ENCODE measurements at regions not wholly inside any gene's neighbourhood (a gene's known extent, or its start where the extent isn't known, plus 50 kb on each side); places are given as distances from the start of the nearest gene placed in this dataset.
"Not testable (repeated sequence)": the region's sequence is repeated elsewhere in the genome, so short reads cannot be mapped to it uniquely, and the experiment has no call there.

DNA sequence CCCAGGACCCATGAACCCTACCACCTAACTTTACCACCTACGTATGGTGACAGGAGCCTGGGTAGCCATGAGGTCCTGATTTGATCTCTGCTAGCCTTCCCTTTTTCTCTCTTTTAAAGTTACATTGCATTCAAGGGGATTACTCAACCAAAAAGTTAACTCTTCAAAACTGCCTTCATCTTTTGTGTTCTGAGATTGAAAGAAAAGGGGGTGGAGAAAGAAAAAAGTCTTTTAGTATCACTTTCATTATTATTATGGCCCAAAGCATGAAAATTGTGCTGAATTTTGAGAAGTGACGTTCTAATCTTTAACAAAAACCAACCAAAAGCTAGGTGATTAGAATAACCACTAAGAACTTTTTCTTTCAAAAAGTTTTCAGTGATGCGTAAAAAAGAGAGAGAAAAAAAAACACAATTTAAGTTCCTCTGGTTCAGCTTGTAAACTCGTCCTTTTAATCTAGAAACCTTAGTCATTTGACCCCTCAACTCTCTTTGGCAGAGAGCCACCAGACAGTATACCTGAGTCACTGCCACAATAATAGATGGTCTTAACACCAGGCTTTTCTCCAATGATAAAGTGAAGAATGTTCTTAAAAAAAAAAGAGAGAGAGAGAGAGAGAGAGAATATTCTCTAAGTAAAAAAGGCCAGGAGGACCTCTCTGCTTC lies 347.4 kb upstream of the FGF13 start:
- Mint-ChIP-seq H3K36me3 (ENCODE audit: low read depth) (no peaks in the 10 kb centered on the region), H3K27ac (no peak overlapping the region), H3K4me1 (ENCODE audit: low read depth) (no peaks in the 10 kb centered on the region), H3K4me3 (no peak overlapping the region), H3K9me3 (no peaks in the 10 kb centered on the region), H3K27me3 (no peaks in the 10 kb centered on the region)
- intact Hi-C loops (cut with micrococcal nuclease), result no loop called here

DNA sequence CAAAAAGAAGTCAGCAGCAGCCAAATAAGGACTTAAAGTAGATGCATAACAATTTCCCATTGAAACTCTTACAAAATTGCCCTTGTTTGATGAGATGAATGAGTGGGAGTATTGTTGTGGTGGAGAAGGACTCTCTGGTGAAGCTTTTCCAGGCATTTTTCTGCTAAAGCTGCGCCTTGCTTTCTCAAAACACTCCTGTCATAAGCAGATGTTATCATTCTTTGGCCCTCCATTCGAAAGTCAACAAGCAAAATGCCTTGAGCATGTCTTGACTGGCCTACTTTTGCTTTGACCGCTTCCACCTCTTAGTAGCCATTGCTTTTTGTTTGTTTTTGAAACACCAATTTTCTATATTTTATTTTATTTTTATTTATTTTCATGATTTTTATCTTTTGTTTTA lies 340.9 kb upstream of the FGF13 start:
- intact Hi-C loops (cut with micrococcal nuclease), result no loop called here
- H3K27me3 Mint-ChIP-seq, result no peaks in the 10 kb centered on the region
- H3K4me1 Mint-ChIP-seq (ENCODE audit: low read depth), result no peaks in the 10 kb centered on the region
- no peak overlapping the region for H3K4me3 Mint-ChIP-seq
- no peaks in the 10 kb centered on the region for H3K36me3 Mint-ChIP-seq (ENCODE audit: low read depth)
- no peak overlapping the region for H3K27ac Mint-ChIP-seq
- H3K9me3 Mint-ChIP-seq, result no peaks in the 10 kb centered on the region

DNA sequence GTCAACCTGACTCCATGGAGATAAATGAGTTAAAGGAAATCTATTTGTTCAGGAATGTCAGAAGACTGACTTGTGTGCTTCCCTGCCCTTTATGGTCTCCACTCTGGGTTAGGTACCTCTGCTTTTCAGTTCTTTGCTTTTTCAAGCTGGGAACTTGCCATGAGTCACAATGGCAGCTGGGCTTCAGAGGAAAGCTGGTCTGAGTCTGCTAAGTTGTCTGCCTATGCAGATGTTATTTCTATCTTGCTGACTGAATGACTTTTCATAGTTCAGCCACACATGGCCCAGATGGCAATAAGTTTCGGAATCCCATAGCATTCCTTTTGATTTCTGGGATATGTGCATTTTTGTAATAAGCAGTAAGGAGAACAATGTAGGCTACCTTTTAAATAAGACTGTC lies 337.9 kb upstream of the FGF13 start:
- H3K4me3 Mint-ChIP-seq, result no peak overlapping the region
- H3K27ac Mint-ChIP-seq, result no peak overlapping the region
- no peaks in the 10 kb centered on the region for H3K36me3 Mint-ChIP-seq (ENCODE audit: low read depth)
- H3K27me3 Mint-ChIP-seq, result no peaks in the 10 kb centered on the region
- intact Hi-C loops (cut with micrococcal nuclease), result no loop called here
- peaks cover 11% of the 10 kb centered on the region for H3K9me3 Mint-ChIP-seq
- no peaks in the 10 kb centered on the region for H3K4me1 Mint-ChIP-seq (ENCODE audit: low read depth)

DNA sequence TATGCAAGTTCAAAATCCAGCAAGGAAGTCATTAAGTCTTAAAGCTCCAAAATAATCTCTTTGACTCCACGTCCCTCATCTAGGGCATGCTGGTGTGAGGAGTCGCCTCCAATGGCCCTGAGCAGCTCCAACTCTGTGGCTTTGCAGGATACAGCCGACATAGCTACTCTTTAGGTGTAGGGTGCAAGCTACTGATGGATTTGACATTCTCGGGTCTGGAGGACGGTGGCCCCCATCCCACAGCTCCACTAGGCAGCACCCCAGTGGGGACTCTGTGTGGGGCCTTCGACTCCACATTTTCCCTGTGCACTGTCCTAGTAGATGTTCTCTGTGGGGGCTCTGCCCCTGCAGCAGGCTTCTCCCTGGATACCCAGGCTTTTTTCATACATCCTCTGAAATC lies 333.2 kb upstream of the FGF13 start:
- Mint-ChIP-seq H3K27ac (no peak overlapping the region), H3K27me3 (no peaks in the 10 kb centered on the region), H3K9me3 (peaks cover 11% of the 10 kb centered on the region), H3K36me3 (ENCODE audit: low read depth) (no peaks in the 10 kb centered on the region), H3K4me3 (no peak overlapping the region), H3K4me1 (ENCODE audit: low read depth) (no peaks in the 10 kb centered on the region)
- intact Hi-C loops (cut with micrococcal nuclease), result no loop called here

DNA sequence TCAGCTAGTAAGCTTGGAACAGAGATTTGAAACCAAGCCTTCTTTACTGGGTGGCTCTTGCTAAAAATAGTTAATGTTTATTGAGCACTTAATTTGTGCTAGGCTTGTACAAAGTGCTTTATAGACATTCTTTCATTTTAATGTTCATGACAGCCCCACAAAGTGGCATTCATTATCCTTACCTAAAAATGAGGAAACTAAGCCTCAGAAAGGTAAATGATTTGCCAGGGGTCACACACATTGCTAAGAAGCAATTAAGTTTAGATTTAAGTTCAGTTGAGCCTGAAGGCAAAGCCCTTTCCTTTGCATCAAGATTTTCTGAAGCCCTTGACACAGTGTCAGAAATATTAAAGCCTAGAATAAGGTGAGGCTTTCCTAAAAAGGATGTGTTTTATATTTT lies 327.5 kb upstream of the FGF13 start:
- Mint-ChIP-seq H3K9me3 (peaks cover 9% of the 10 kb centered on the region), H3K4me1 (ENCODE audit: low read depth) (no peaks in the 10 kb centered on the region), H3K36me3 (ENCODE audit: low read depth) (no peaks in the 10 kb centered on the region), H3K27me3 (no peaks in the 10 kb centered on the region), H3K4me3 (no peak overlapping the region), H3K27ac (no peak overlapping the region)
- intact Hi-C loops (cut with micrococcal nuclease), result no loop called here

DNA sequence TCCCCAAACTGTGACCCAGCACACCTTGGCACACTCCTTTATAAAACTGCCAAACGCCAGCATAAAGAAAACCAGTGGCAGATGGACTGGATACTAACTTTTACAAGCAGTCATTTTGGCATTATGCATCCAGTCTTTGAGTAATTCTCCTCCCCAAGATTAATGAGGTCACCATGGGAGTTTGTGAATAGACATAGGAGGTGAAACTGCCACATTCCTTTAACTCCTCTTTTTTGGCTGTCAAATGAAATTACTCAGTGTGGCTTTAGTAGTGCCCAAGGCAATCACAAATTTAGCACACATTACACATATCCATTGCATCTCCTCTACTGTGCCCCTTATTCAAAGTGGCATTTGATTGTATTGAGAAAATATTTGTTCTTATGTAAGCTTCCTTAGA lies 315.3 kb upstream of the FGF13 start:
- intact Hi-C loops (cut with micrococcal nuclease), result no loop called here
- no peaks in the 10 kb centered on the region for H3K27me3 Mint-ChIP-seq
- no peaks in the 10 kb centered on the region for H3K9me3 Mint-ChIP-seq
- no peak overlapping the region for H3K4me3 Mint-ChIP-seq
- no peaks in the 10 kb centered on the region for H3K36me3 Mint-ChIP-seq (ENCODE audit: low read depth)
- peaks cover 8% of the 10 kb centered on the region for H3K4me1 Mint-ChIP-seq (ENCODE audit: low read depth)
- H3K27ac Mint-ChIP-seq, result no peak overlapping the region

DNA sequence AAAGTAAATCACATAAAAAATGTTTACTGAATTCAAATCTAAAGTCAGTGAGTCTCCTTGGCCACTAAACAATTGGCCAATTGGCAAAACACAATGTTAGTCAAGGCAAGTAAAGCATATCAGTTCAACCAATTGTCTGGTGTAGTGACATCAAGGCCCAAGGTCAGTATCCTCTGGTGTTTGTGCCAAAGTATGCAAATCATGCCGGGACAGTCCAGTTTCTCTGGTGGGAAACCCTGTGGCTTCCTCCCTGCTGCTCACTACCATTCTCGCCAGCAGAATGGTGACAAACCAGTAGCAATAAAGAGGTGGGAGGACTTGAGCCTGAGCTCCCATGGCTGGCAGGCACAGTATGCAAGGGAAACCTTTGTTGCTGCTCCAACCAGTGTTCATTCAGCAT lies 314.9 kb upstream of the FGF13 start:
- intact Hi-C loops (cut with micrococcal nuclease), result no loop called here

DNA sequence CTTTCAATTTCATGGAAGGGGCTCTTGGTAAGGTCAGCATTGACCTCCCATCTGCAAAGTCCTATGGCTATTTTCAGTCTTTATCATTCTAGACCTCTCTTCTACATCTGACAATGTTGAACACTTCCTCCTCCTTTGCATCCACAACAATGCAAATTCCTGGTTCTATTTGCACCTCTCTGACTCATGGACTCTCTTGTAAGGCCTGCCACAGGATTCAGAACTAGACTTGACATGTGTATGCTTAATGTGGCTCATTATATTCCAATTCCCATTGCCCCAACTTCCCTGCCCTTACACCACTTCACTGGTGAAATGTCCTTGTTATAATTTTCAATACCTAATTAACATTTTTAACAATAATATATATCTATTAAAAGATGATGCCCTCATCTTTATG lies 314.3 kb upstream of the FGF13 start:
- Mint-ChIP-seq H3K9me3 (no peaks in the 10 kb centered on the region), H3K4me1 (ENCODE audit: low read depth) (peaks cover 10% of the 10 kb centered on the region), H3K27me3 (no peaks in the 10 kb centered on the region), H3K4me3 (no peak overlapping the region), H3K36me3 (ENCODE audit: low read depth) (no peaks in the 10 kb centered on the region), H3K27ac (no peak overlapping the region)
- intact Hi-C loops (cut with micrococcal nuclease), result no loop called here

More for the DNA sequence above, 314.9 kb upstream of the FGF13 start:
- Mint-ChIP-seq H3K36me3 (ENCODE audit: low read depth) (no peaks in the 10 kb centered on the region), H3K27me3 (no peaks in the 10 kb centered on the region), H3K27ac (no peak overlapping the region), H3K4me1 (ENCODE audit: low read depth) (peaks cover 10% of the 10 kb centered on the region), H3K4me3 (no peak overlapping the region), H3K9me3 (no peaks in the 10 kb centered on the region)

DNA sequence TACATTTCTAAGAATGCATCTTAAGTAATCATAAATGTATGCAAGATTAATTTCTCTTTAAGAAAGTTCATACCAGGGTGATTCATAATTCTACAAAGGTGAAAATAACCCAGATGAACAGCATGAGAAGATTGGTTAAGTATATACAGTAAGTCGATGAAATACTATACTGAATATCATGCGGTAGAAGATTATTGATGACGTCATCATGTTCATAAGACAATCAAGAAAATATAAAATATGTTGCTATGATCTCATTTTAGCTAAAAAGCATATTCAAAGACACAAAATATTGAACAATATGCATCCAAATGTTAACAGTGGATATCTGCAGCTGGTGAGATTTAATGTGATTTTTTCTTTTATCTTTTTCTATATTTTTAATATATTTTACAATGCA lies 312.0 kb upstream of the FGF13 start:
- H3K4me1 Mint-ChIP-seq (ENCODE audit: low read depth), result peaks cover 23% of the 10 kb centered on the region
- intact Hi-C loops (cut with micrococcal nuclease), result no loop called here
- H3K27me3 Mint-ChIP-seq, result no peaks in the 10 kb centered on the region
- H3K36me3 Mint-ChIP-seq (ENCODE audit: low read depth), result no peaks in the 10 kb centered on the region
- no peaks in the 10 kb centered on the region for H3K9me3 Mint-ChIP-seq
- no peak overlapping the region for H3K27ac Mint-ChIP-seq
- no peak overlapping the region for H3K4me3 Mint-ChIP-seq

DNA sequence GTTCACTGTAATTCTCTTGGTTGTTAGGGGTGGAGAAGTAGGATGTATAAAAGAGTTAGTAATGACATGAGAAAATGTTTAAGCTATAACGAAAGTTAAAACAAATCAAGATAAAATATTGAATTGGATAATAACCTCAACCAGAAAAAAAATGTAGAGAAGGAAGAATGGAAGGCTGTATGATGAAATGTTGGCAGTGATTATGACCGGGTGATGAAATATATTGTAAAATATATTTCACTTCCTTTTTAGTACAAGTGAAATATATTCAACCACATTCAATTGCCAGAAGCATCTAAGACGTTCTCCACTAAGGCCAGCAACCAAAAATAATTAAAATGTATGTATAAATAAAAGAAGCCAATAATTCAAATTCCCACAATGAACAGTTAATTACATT lies 309.3 kb upstream of the FGF13 start:
- Mint-ChIP-seq H3K9me3 (no peaks in the 10 kb centered on the region), H3K4me3 (no peak overlapping the region), H3K36me3 (ENCODE audit: low read depth) (no peaks in the 10 kb centered on the region), H3K27me3 (no peaks in the 10 kb centered on the region), H3K4me1 (ENCODE audit: low read depth) (peaks cover 23% of the 10 kb centered on the region), H3K27ac (no peak overlapping the region)
- intact Hi-C loops (cut with micrococcal nuclease), result no loop called here

DNA sequence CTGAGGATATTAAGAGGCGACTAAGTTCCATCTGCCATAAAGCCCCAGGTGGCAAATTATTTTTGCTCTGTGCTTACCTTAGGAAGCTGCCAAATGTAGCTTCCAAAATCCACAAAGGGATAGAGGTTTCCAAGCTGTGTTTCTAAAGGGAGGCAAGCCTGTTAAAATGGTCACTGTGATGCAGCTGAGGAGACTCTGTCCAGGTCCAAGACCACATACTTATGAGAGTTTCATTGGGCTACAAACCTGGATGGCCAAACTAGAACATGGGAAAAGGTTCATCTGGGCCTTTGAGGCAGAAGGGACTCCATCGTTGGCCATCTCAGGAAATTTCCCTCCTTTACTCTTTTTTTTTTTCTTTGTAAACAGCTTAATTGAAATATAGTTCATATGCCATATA lies 306.9 kb upstream of the FGF13 start:
- Mint-ChIP-seq H3K4me1 (ENCODE audit: low read depth) (peaks cover 23% of the 10 kb centered on the region), H3K9me3 (no peaks in the 10 kb centered on the region), H3K27ac (no peak overlapping the region), H3K4me3 (no peak overlapping the region), H3K27me3 (no peaks in the 10 kb centered on the region), H3K36me3 (ENCODE audit: low read depth) (no peaks in the 10 kb centered on the region)
- intact Hi-C loops (cut with micrococcal nuclease), result no loop called here

DNA sequence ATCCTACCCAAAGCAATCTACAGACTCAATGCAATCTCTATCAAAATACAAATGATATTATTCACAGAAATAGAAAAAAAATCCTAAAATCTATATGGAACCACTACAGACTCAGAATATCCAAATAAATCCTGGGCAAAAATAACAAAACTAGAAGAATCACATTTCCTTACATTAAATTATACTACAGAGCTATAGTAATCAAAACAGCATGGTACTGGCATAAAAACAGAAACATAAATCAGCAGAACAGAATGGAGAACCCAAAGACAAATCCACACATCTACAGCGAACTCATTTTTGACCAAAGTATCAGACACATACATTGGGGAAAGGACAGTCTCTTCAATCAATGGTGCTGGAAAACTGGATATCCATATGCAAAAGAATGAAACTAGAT lies 304.1 kb upstream of the FGF13 start:
- Mint-ChIP-seq H3K36me3 (ENCODE audit: low read depth) (no peaks in the 10 kb centered on the region), H3K27me3 (peaks cover 2% of the 10 kb centered on the region), H3K4me3 (no peak overlapping the region), H3K27ac (no peak overlapping the region), H3K9me3 (no peaks in the 10 kb centered on the region), H3K4me1 (ENCODE audit: low read depth) (peaks cover 11% of the 10 kb centered on the region)
- intact Hi-C loops (cut with micrococcal nuclease), result no loop called here

DNA sequence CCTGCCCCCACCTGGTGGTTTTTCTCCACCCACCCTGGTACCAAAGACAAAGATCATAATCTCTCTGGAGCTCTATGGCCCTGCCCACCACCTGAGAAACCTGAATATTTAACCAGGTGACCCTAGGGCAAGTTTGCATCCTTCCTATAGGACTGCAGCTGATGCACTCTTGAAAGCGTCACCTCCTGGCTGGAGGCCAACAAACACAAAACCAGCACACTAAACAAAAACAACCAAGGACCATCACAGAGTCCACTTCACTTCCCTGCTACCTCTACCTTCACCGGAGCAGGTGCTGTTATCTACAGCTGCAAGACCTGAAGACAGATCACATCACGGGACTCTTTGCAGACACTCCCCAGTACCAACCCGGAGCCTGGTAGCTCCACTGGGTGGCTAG lies 296.7 kb upstream of the FGF13 start:
- no peak overlapping the region for H3K4me3 Mint-ChIP-seq
- no peak overlapping the region for H3K27ac Mint-ChIP-seq
- peaks cover 8% of the 10 kb centered on the region for H3K4me1 Mint-ChIP-seq (ENCODE audit: low read depth)
- peaks cover 2% of the 10 kb centered on the region for H3K27me3 Mint-ChIP-seq
- no peaks in the 10 kb centered on the region for H3K36me3 Mint-ChIP-seq (ENCODE audit: low read depth)
- peaks cover 10% of the 10 kb centered on the region for H3K9me3 Mint-ChIP-seq
- intact Hi-C loops (cut with micrococcal nuclease), result no loop called here

DNA sequence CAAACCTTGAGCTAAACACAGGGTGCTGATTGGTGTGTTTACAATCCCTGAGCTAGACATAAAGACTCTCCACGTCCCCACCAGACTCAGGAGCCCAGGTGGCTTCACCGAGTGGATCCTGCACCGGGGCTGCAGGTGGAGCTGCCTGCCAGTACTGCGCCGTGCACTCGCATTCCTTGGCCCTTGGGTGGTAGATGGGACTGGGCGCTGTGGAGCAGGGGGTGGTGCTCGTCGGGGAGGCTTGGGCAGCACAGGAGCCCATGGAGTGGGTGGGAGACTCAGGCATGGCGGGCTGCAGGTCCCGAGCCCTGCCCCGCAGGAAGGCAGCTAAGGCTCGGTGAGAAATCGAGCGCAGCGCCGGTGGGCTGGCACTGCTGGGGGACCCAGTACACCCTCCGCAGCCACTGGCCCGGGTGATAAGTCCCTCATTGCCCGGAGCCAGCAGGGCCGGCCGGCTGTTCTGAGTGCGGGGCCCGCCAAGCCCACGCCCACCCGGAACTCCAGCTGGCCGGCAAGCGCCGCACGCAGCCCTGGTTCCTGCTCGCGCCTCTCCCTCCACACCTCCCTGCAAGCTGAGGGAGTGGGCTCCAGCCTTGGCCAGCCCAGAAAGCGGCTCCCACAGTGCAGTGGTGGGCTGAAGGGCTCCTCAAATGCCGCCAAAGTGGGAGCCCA lies 292.5 kb upstream of the FGF13 start:
- H3K4me1 Mint-ChIP-seq (ENCODE audit: low read depth); H3K27me3 Mint-ChIP-seq; H3K9me3 Mint-ChIP-seq; H3K27ac Mint-ChIP-seq; H3K4me3 Mint-ChIP-seq; H3K36me3 Mint-ChIP-seq (ENCODE audit: low read depth); intact Hi-C loops (cut with micrococcal nuclease): not testable (repeated sequence)

DNA sequence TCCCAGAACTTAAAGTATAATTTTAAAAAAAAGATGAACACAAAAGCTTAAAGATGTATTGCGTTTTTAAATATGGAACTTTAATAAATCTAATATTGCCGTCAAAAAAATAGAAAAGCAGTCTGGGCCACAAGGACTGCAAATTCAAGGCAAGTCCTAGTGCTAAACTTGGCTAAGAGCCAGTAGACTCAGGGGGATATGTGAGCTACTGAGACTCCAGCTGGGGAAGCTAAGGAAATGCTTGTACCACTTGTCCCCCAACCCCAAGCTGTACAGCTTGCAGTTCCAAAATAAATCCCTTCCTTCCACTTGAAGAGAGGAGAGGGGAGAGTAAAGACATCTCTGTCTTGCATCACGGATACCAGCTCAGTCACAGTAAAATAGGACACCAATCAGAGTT lies 290.8 kb upstream of the FGF13 start:
- Mint-ChIP-seq H3K4me3 (no peak overlapping the region), H3K9me3 (no peaks in the 10 kb centered on the region), H3K4me1 (ENCODE audit: low read depth) (peaks cover 8% of the 10 kb centered on the region), H3K36me3 (ENCODE audit: low read depth) (no peaks in the 10 kb centered on the region), H3K27me3 (peaks cover 2% of the 10 kb centered on the region), H3K27ac (no peak overlapping the region)
- intact Hi-C loops (cut with micrococcal nuclease), result no loop called here
